Trophoblast cell (in vitro differentiated cells and primary cell): ENCODE measurements at regions not wholly inside any gene's neighbourhood (a gene's known extent, or its start where the extent isn't known, plus 50 kb on each side); places are given as distances from the start of the nearest gene placed in this dataset.

Experiments used
- DNase-seq, 2 donors: peaks; one replicate each; pipeline ENCODE4 v3.0.0-alpha.2; 2016
- H2AFZ ChIP-seq: 2 replicates; pipeline ENCODE4 v1.6.1; 2013; ENCODE audit warnings: low read length, moderate library complexity, mild to moderate bottlenecking; ENCODE audit not compliant: insufficient read depth, poor library complexity
- H2AK5ac ChIP-seq: 2 replicates; pipeline ENCODE4 v1.6.1; 2013; ENCODE audit warnings: mild to moderate bottlenecking, low read length
- H2BK120ac ChIP-seq: 2 replicates; pipeline ENCODE4 v1.6.1; 2013; ENCODE audit warnings: low read length, mild to moderate bottlenecking, moderate library complexity; ENCODE audit not compliant: insufficient read depth, poor library complexity
- H2BK12ac ChIP-seq: 2 replicates; pipeline ENCODE4 v1.6.1; 2013; ENCODE audit warnings: mild to moderate bottlenecking, low read length, moderate library complexity
- H2BK5ac ChIP-seq: 2 replicates; pipeline ENCODE4 v1.6.1; 2013; ENCODE audit warnings: low read length, low read depth, moderate library complexity, mild to moderate bottlenecking; ENCODE audit not compliant: poor library complexity
- H3K14ac ChIP-seq: 2 replicates; pipeline ENCODE4 v1.6.1; 2013; ENCODE audit warnings: mild to moderate bottlenecking, low read length
- H3K18ac ChIP-seq: 2 replicates; pipeline ENCODE4 v1.6.1; 2013; ENCODE audit warnings: mild to moderate bottlenecking, low read length
- H3K23ac ChIP-seq: 2 replicates; pipeline ENCODE4 v1.6.1; 2013; ENCODE audit warnings: low read length
- H3K27ac ChIP-seq: 2 replicates; pipeline ENCODE4 v1.5.1; 2013; ENCODE audit warnings: low read depth, mild to moderate bottlenecking, inconsistent platforms, low read length, moderate library complexity
- H3K27me3 ChIP-seq: 2 replicates; pipeline ENCODE4 v1.6.1; 2013; ENCODE audit warnings: inconsistent platforms, mild to moderate bottlenecking, low read length, moderate library complexity; ENCODE audit not compliant: insufficient read depth
- H3K36me3 ChIP-seq, 2 experiments: 1 replicate in 1 of 2; 2 replicates in 1 of 2; pipeline ENCODE4 v1.6.1; 2013; ENCODE audit warnings: low read length in 2 of 2, mild to moderate bottlenecking in 2 of 2, moderate library complexity in 1 of 2; ENCODE audit not compliant: insufficient read depth in 2 of 2, control insufficient read depth in 1 of 2
- H3K4ac ChIP-seq: 2 replicates; pipeline ENCODE4 v1.6.1; 2013; ENCODE audit warnings: low read depth, mild to moderate bottlenecking, low read length, moderate library complexity
- H3K4me1 ChIP-seq, 2 experiments: 1 replicate in 1 of 2; 2 replicates in 1 of 2; pipeline ENCODE4 v1.6.1; 2013; ENCODE audit warnings: low read length in 2 of 2, mild to moderate bottlenecking in 2 of 2, moderate library complexity in 1 of 2; ENCODE audit not compliant: insufficient read depth in 2 of 2, control insufficient read depth in 1 of 2
- H3K4me2 ChIP-seq: 2 replicates; pipeline ENCODE4 v1.6.1; 2013; ENCODE audit warnings: inconsistent platforms, mild to moderate bottlenecking, low read length, moderate library complexity
- H3K4me3 ChIP-seq: 2 replicates; pipeline ENCODE4 v1.5.1; 2013; ENCODE audit warnings: mild to moderate bottlenecking, low read depth, low read length, inconsistent platforms
- H3K79me1 ChIP-seq: one replicate; pipeline ENCODE4 v1.6.1; 2013; ENCODE audit warnings: low read length
- H3K79me2 ChIP-seq: 2 replicates; pipeline ENCODE4 v1.6.1; 2013; ENCODE audit warnings: low read length, mild to moderate bottlenecking; ENCODE audit not compliant: control insufficient read depth, insufficient read depth, poor library complexity
- H3K9ac ChIP-seq: 2 replicates; pipeline ENCODE4 v1.6.1; 2013; ENCODE audit warnings: mild to moderate bottlenecking, low read length
- H3K9me3 ChIP-seq: 2 replicates; pipeline ENCODE4 v1.6.1; 2013; ENCODE audit warnings: low read depth, mild to moderate bottlenecking, control low read depth, inconsistent platforms, low read length; ENCODE audit not compliant: insufficient read depth
- H4K12ac ChIP-seq: 2 replicates; pipeline ENCODE4 v1.6.1; 2013; ENCODE audit warnings: low read depth, mild to moderate bottlenecking, low read length, moderate library complexity
- H4K8ac ChIP-seq: 2 replicates; pipeline ENCODE4 v1.6.1; 2013; ENCODE audit warnings: low read depth, mild to moderate bottlenecking, low read length, moderate library complexity
- H4K91ac ChIP-seq: one replicate; pipeline ENCODE4 v1.6.1; 2013; ENCODE audit warnings: low read depth, mild to moderate bottlenecking, low read length, moderate library complexity
- WGBS: extraction: QIAGEN DNeasy Blood & Tissue Kit; methylation state at CpG from one replicate; pipeline ENCODE4 v1.1.7; 2013; ENCODE audit warnings: missing lambda C conversion rate; ENCODE audit not compliant: insufficient read length, insufficient coverage; ENCODE audit errors: extremely low coverage; 5-methylcytosine and 5-hydroxymethylcytosine counted together

- Histone ChIP-seq H3K36me3 (no peaks in the 10 kb centered on the region), H4K91ac (no peak overlapping the region), H4K12ac (no peak overlapping the region), H3K27me3 (no peaks in the 10 kb centered on the region), H2BK120ac (no peak overlapping the region), H3K27ac (no peak overlapping the region), H2BK5ac (no peak overlapping the region), H3K18ac (no peak overlapping the region), H3K4me1 (no peaks in the 10 kb centered on the region), H3K79me2 (no peaks in the 10 kb centered on the region), H2AK5ac (no peak overlapping the region), H3K4me2 (no peak overlapping the region), H3K14ac (no peak overlapping the region), H3K4me3 (no peak overlapping the region), H2BK12ac (no peak overlapping the region), H2AFZ (no peak overlapping the region), H3K9ac (no peak overlapping the region), H3K4ac (no peak overlapping the region), H3K9me3 (peaks cover under 1% of the 10 kb centered on the region), H3K79me1 (no peaks in the 10 kb centered on the region), H4K8ac (no peak overlapping the region), H3K23ac (no peak overlapping the region)
- WGBS = no CpG with 5 or more reads among the region's 3 CpGs
- DNase-seq = no peak
These were observed 228.5 kb downstream of the SLC7A11 start for GRCh38 chr4:138013625-138014024.

GRCh38 chr4:138010639-138011038 is 231.5 kb downstream of the SLC7A11 start:
- Histone ChIP-seq H3K36me3 (no peaks in the 10 kb centered on the region), H3K4ac (no peak overlapping the region), H3K27me3 (no peaks in the 10 kb centered on the region), H2AK5ac (no peak overlapping the region), H2BK12ac (no peak overlapping the region), H2BK120ac (no peak overlapping the region), H4K91ac (no peak overlapping the region), H2BK5ac (no peak overlapping the region), H3K4me1 (no peaks in the 10 kb centered on the region), H4K8ac (no peak overlapping the region), H3K4me3 (no peak overlapping the region), H3K9me3 (no peaks in the 10 kb centered on the region), H2AFZ (no peak overlapping the region), H3K27ac (no peak overlapping the region), H4K12ac (no peak overlapping the region), H3K23ac (no peak overlapping the region), H3K79me1 (no peaks in the 10 kb centered on the region), H3K4me2 (no peak overlapping the region), H3K14ac (no peak overlapping the region), H3K79me2 (no peaks in the 10 kb centered on the region), H3K18ac (no peak overlapping the region), H3K9ac (no peak overlapping the region)
- no peak for DNase-seq

- Histone ChIP-seq H2BK120ac (no peak overlapping the region), H4K8ac (no peak overlapping the region), H3K79me2 (no peaks in the 10 kb centered on the region), H3K79me1 (no peaks in the 10 kb centered on the region), H2BK5ac (no peak overlapping the region), H3K18ac (no peak overlapping the region), H2AFZ (no peak overlapping the region), H4K12ac (no peak overlapping the region), H3K4me2 (no peak overlapping the region), H3K9me3 (no peaks in the 10 kb centered on the region), H3K4me1 (no peaks in the 10 kb centered on the region), H3K23ac (no peak overlapping the region), H3K27ac (no peak overlapping the region), H3K4me3 (no peak overlapping the region), H4K91ac (no peak overlapping the region), H3K27me3 (no peaks in the 10 kb centered on the region), H3K9ac (no peak overlapping the region), H3K14ac (no peak overlapping the region), H2AK5ac (no peak overlapping the region), H2BK12ac (no peak overlapping the region), H3K36me3 (no peaks in the 10 kb centered on the region), H3K4ac (no peak overlapping the region)
- no peak for DNase-seq
- WGBS = no CpG with 5 or more reads among the region's 1 CpG
These were observed 234.6 kb downstream of the SLC7A11 start for GRCh38 chr4:138007572-138007971.

- H2BK5ac ChIP-seq = no peak overlapping the region
- H3K14ac ChIP-seq = no peak overlapping the region
- H3K18ac ChIP-seq = no peak overlapping the region
- H3K23ac ChIP-seq = no peak overlapping the region
- no peak overlapping the region for H2AK5ac ChIP-seq
- no peak overlapping the region for H4K91ac ChIP-seq
- WGBS = no CpG with 5 or more reads among the region's 1 CpG
- no peaks in the 10 kb centered on the region for H3K4me1 ChIP-seq
- H3K36me3 ChIP-seq = no peaks in the 10 kb centered on the region
- H3K79me2 ChIP-seq = no peaks in the 10 kb centered on the region
- no peak for DNase-seq
- no peaks in the 10 kb centered on the region for H3K27me3 ChIP-seq
- H3K9me3 ChIP-seq = no peaks in the 10 kb centered on the region
- no peak overlapping the region for H2BK12ac ChIP-seq
- no peaks in the 10 kb centered on the region for H3K79me1 ChIP-seq
- H3K9ac ChIP-seq = no peak overlapping the region
- no peak overlapping the region for H4K12ac ChIP-seq
- no peak overlapping the region for H2AFZ ChIP-seq
- no peak overlapping the region for H2BK120ac ChIP-seq
- H4K8ac ChIP-seq = no peak overlapping the region
- no peak overlapping the region for H3K4ac ChIP-seq
- H3K4me2 ChIP-seq = no peak overlapping the region
- no peak overlapping the region for H3K4me3 ChIP-seq
- H3K27ac ChIP-seq = no peak overlapping the region
These were observed 236.7 kb downstream of the SLC7A11 start for GRCh38 chr4:138005486-138005885.

- H4K8ac ChIP-seq = no peak overlapping the region
- no peaks in the 10 kb centered on the region for H3K27me3 ChIP-seq
- H3K18ac ChIP-seq = no peak overlapping the region
- H3K4me1 ChIP-seq = no peaks in the 10 kb centered on the region
- H2AK5ac ChIP-seq = no peak overlapping the region
- H2BK120ac ChIP-seq = no peak overlapping the region
- H2BK12ac ChIP-seq = no peak overlapping the region
- no peak overlapping the region for H4K12ac ChIP-seq
- no peak overlapping the region for H3K4ac ChIP-seq
- H3K79me1 ChIP-seq = no peaks in the 10 kb centered on the region
- H3K9me3 ChIP-seq = no peaks in the 10 kb centered on the region
- no peak overlapping the region for H3K14ac ChIP-seq
- H3K4me2 ChIP-seq = no peak overlapping the region
- no peaks in the 10 kb centered on the region for H3K79me2 ChIP-seq
- H3K4me3 ChIP-seq = no peak overlapping the region
- H2BK5ac ChIP-seq = no peak overlapping the region
- no peak overlapping the region for H3K27ac ChIP-seq
- no peak overlapping the region for H3K9ac ChIP-seq
- H3K23ac ChIP-seq = no peak overlapping the region
- DNase-seq = no peak
- H2AFZ ChIP-seq = no peak overlapping the region
- H4K91ac ChIP-seq = no peak overlapping the region
- no peaks in the 10 kb centered on the region for H3K36me3 ChIP-seq
These were observed 238.9 kb downstream of the SLC7A11 start for GRCh38 chr4:138003248-138003647.
